ENCODE measurements at regions not wholly inside any gene's neighbourhood (a gene's known extent, or its start where the extent isn't known, plus 50 kb on each side); places are given as distances from the start of the nearest gene placed in this dataset.

DNA sequence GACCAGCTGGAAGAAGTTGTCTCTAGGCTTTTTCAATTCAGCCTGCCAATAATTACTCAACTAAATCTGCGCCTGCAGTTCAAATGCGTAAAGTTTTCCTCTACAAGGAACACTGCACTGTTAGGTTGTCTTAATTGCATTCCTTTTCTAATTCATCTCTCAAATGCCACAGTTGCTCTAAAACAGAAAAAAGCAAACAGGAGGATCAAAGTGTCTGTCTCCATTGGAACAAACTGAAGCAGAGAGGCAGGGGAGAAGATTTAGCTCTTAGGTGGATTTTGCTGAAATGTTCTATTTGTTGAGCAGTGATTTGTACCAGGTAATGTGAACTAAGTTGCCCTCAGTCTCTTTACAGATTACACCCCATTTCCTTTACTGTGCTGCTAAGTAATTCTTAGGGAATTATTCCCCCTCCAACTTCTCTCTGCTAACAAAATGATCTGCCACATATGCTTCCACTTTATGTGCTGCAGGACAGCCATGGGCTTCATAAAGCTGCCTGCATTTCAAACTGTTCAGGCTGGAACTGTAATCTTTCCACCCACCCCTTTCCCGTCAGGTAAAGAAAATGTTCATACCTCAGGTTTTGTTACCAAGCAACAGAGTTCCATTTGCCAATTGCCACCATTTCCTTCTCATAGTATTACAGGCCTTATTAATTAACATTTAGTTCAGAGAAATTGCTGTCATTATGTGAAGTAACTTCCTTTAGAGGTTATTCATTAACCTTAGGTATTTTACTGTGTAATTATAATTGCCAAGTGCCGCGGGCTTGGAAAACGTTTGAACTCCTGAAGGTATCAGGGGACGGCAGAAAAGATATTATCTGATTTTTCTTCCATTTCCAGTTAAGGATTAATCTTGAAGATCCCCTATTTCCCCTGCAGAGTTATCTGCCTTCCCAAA lies 149.3 kb downstream of the SPRY1 start:
- no peak for DNase-seq

DNA sequence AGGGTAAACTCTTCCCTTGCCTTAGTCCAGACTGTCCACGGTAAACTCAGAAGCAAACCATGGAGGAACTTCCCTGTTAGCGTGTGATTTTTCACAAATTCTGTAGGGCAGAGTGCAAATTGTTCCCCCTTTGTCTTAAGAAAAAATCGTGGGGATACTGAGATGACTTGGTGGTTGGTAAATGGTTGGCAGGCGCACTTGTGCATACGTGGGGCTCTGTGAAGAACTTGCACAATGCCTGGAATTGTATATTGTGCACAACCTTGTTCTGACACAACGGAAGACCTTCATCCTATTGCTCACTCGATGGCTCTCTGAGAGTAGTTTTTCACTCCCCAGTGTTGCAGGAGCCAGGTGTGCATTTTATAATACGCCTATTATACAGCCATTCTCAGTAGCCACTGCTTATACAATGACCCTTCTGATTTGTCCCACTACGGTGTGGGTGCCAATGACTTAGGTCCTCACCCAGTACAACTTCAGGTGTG lies 150.0 kb downstream of the SPRY1 start:
- no peak for DNase-seq

DNA sequence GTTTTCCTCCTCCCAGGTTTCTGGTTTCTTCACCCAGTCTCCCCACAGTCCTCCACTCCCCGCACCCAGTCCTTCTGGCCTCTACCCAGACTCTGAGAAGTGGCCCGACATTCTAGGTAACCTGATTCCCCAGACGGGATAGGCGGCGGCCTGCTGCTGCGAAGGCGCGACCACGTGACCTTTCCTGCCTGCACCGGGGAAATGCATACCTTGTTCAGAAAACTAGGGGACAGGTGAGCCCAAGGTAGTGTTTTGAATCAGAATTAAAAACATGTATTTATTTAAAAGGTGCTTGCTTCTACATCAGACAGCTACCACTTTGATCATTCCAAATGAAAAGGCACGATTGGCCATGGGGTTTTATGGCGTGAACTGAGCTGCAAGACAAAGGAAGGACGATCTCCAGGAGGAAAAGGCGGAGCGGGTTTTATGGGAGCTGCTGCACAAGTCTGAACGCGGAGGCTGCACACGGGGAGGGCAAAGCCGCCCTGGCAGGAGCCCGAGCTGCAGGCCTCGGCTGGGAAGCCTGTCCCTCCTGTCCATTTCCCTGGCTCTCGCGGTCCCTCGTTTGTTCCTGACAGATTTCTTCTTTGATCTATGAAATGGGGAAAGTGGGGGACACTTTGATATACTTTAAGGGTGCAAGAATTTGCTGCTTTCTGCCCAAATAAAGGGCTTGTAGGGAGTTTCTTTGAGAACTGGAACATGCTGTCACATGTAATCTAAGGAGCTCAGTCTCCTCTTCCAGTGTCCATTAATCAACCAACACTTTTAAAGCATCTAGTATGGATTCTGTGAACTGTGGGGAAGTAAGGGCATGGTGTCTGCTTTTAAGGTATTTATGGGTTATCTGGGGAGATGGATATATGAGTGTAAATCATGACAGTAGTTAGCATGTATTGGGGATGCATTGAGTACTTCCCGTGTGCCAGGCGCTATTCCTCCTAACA lies 150.9 kb downstream of the SPRY1 start:
- no peak for DNase-seq

DNA sequence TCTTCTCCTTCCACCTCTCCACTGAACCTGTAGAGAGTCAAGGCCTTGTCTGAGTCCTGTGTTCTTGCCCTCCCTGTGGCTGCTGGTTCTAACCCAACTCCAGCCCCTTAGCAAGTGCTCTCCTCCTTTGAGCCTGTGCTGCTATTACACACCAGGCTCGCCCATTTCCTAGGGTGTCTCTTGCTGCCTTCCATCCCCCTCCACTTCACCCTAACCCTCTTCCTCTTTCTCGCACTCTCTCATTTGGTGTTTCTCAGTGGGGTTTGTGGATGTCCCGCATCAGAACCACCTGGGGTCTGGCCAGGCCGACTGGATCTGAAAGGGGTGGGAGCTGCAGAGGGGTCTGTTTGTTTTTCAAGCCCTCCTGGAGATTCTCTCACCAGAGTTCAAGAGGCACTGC lies 156.7 kb downstream of the SPRY1 start:
- DNase-seq: no peak

DNA sequence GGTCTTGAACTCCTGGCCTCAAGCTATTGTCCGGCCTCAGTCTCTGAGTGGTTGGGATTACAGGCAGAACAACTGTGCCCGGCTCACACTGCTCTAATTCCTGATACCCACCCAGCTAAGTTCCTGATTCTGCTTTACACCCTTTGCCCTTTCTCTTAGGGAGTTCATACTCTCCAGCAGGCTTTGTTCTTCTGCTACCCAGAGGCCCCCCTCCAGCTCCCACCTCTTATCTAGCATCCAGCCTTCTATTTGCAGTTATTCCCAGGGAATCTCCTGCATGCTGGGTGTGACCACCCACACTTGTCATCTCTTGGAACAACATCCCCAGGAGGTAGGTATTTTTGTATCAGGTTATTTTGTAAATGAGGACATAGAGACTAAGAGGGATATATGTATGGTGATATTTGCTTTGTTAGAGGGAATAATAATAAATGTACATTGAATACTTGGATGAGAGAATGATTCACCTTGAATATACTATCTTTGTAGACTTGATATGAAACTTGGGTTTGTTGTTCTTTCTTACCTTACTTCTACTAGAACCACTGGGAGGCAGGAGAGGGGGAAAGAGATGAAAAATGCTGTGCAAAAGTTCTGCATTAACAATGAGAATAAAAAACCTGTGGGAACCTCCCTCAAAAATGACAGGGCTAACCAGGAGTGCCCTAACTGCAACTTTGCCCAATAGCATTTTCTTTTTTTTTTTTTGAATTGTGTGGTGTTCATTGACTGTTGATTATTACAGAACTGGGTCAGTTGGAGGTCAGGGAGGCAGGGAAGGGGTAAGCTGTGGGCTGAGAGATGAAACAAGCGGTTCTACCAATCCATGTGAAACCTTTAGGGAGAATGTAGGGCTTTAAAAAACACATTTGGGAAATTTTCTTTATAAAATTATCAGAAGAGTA lies 157.4 kb downstream of the SPRY1 start:
- no peak for DNase-seq

DNA sequence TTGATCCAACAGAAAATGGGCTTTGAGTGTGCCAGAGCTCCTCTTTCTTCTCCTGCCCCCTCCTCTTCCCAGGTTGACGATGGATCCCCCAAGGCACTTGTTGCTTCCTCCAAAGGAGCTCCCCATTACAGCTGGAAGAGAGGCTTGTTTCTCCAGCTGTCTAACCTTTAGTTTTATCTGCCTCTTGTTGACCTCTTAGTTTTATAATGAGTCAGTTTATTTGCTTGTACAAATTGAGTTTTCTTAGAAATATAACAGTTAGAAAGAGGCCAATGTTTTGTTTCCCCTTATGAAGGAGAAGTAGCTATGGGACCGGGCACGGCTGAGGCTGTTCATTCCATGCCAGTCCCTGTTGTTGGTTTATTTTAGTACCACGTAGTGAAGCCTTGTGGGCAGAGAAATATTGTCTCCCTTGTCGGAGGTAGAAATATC lies 158.2 kb downstream of the SPRY1 start:
- DNase-seq: no peak

DNA sequence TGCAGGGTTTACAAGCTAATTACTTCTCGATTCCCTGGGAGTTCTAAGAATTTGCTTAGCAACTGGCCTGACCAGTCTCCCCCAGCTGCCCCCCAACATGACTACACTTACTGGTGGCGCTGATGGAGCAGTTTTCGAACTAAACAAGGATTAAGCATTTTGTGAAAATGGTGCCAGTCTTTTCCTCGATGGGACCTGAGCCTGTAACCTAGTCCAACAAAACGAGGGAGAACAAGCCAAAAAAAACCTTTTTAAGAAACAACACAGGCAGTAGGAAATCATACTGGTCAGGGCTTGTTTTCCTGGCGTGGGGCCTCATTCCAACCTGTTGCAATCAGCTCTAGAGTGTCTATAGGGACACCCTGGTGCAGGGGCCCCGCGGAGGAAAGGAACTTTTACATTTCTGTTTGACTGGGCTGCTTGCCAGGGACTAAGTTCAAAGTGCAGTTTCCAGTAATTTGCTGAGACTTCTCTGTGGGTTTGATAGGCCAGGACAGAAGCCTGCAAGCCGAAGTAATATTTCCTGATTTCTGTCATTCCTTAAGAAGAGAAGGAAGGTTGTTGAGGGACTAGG lies 158.7 kb downstream of the SPRY1 start:
- DNase-seq: no peak

DNA sequence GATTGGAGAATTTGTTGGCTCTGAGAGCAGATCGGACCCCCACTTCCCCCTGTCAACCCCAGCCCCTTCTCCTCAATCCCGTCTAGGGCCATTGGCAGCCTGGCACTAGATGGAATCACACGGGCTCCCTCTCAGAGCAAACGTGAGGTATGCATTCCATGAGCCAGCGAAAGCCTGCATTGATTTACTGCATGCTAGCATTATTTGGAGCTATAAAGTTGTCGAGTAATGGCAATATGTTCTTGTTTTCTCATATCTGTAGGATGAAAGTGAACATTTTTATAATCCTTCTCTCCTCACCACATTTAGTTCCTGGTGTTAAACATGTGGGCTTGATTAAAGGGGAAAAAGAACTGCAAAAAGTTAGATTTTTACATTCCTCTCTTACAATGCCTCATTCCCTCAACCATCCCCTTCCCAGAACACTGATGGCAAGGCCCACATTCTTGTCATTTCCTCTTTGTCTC lies 159.2 kb downstream of the SPRY1 start:
- no peak for DNase-seq

DNA sequence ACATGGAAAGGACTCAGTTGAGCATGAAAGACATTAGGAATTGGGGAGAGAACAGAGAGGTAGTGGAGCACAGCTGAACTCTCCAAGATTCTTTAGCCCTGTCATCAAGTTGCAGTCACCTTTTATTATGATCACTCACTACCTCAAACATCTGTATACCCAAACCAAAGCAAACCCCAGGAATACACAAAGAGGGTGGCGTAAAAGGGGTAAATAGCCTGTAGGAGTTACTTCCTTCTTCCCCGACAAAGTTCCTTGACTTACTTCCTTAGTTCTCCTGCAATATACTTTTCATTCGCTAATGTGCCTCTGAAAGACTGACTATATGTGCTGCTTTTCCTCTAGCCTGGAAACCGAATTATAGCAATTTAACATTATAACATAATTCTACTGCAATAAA lies 159.9 kb downstream of the SPRY1 start:
- DNase-seq: no peak

DNA sequence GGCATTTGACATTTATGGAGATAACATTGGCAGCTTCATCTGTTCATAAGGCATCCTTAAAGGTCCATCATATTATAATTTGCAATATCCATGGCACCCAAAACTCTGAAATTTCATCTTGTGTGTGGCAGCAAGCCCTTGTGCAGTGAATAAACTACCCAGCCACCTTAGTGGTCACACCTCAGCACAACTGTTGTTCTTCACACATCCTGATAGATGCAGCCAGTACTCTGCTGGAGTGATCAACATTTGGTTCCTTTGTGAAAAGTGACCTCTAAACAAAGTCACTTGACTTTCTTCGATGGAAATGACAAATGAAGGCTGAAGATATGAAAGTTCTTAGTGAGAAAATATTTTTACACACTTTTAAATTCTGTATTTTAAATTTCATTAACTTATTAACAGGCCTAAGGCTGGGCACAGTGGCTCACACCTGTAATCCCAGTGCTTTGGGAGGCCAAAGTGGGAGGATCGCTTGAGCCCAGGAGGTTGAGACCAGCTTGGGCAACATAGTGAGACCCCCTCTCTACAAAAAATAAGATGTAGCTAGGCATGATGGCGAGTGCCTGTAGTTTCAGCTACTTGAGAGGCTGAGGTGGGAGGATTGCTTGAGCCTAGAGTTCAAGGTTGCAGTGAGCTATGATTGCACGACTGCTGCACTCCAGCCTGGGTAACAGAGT lies 161.4 kb downstream of the SPRY1 start:
- no peak for DNase-seq

DNA sequence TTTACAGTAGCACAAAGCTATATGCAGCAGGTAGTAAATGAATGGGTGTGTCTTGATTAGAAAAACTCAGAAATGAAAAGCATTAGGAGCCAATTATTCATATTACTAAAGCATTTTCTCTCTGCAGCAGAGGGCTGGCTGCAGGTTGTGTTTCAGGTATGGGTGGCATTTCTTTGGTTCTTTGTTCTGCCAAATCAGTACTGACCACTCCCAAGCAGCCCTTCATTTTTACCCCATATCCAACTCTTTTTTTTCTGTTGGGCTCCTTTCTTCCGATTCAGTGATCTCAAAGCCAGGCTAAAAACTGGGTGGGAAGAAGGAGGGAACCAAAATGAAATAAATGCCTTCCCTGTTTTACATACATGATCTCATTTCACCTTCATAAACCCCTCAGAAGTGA lies 162.3 kb downstream of the SPRY1 start:
- DNase-seq: no peak

DNA sequence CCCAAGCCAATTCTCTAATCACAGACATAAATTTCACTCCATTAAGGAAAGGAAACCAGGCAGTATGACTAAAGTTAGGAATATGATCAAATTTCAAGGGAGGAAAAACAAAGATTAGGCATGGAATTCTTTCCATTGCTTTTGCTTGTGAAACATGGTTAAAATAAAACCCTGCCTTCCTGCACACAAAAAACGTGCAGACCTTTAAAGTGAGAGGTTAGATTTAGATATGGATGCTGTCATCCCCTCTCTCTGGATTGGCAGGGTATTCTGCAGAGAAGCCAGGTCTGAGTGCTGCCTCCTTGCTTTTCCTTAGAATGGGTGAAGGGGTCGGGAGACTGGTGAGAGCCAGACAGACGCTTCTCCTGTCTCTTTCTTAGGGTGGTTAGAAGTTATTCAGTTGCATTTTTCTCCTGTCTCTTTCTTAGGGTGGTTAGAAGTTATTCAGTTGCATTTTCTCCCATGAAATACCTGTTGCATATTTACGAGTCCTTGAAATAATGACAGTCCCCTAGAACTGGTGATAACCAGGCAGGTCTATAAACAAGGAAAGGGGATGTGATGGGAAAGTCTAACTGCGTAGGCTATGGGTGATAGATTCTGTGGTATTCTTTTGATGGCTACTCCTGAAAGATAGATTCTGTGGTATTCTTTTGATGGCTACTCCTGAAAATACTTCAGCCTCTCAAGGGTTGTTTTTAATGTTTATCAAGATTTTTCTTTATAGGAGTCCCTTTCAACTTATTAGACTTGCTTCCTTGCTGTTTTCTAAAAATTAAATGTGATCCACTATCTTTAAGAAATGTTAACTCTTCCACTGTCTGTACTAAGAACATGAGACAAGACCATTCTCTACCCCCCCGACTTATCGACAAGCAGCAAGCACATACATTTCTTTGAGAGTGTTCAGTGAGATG lies 163.6 kb downstream of the SPRY1 start:
- no peak for DNase-seq

DNA sequence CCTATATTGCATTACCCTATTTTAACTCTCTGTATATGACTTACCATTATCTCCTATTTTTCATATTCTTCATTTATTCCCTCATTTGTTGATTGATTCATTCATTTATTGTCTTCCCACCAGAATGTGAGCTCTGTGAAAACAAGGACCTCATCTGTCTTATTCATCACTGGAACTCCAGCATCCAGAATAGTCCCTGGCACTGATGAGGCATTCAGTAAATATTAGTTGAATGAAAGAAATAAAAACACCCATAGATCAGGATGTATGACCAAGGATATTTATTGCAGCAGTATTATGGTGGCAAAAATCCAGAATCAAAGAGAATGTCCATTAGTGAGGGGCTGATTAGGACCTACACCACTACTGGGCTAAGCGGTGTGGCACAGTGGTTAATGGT lies 164.9 kb downstream of the SPRY1 start:
- DNase-seq: no peak

DNA sequence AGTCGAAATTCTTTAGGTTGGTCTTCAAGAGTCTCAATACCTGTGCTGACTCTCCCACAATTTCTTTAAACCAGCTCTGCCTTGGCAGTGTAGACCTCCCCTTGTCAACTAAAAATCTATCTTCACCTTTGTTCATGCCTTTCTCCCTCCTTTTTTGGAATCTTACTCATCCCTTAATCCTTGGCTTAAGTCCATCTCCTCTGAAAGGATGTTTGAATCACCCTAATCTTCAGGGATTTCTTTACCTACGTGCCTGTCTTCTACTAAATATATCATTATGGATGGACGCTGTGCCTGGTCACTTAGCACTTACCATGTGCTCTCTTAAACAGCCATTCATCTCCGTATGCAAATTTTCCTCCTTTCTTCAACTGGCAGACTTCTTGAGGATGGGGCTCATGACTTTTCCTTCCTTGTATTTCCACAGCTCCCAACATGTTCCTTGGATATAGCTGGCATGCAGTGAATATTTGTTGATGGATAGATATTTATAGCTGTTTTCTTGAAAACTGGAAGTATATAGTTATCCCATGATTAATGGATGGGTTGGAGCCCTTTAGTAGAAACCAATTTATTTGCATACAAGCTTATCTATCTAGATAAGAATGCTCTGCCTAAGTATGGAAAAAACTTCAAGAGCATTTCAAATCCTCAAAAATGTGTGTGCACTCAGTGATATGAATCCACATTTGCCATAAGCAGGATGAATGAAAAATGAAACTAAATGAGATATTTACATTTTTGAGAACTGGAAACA lies 166.6 kb downstream of the SPRY1 start:
- no peak for DNase-seq

DNA sequence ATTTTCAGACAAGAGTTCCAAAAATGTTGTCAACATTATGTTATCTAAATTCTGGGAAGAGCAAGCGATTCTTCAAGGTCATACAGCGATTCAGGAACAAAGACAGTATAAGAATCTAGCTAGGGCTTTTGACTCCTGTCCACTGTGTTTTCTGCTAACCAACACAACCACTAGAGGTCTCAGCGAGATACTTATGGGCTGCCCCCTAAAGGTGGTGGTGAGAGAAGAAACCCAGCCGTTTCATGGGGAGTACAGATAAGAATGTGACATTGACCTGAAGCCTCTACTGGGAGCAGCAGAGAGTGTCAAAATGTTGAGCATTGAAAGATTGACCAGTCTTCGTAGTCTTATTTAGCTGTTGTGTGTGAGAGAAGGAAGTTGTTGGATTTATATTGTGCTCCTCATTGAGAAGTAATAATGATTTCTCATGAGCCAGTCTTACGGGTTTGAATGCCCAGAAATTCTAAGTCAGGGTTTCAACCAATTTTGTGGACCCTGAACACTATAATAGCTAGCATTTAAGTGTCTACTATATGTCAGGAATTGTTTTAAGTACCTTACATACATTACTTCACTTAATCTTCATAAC lies 168.3 kb downstream of the SPRY1 start:
- peak; percentile 29 for DNase-seq

DNA sequence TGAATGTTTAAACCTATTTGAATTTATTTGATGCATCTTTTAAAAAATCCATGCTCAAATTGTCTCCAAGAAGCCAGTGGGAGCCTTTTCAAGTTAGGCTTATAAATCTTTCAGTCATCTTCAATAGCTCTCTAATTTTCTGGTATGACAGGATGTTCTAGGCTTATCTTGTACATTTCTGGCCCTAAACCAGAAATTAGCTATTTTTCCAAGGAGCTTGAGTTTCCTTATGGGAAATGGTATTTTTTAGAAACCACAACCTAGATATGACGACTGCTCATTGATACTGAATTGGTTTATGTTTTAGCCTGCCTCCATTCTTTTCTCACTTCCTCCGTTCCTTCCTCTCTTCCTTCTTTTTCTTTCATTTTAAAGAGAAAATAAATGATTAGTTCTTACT lies 172.3 kb downstream of the SPRY1 start:
- DNase-seq: no peak

DNA sequence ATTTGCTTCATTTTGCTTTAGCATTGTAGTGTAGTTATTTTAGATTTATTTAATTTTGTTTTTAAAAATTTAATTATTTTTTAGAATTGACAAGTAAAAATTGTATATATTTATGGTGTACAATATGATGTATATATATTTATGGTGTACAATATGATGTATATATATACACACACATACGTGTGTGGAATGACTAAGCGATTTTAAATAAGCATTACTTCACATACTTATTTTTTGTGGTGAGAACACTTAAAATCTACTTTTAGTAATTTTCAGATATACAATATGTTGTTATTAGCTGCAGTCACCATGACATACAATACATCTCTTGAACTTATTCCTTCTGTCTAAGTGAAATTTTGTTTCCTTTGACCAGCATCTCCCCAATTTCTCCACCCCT lies 172.9 kb downstream of the SPRY1 start:
- DNase-seq: no peak

DNA sequence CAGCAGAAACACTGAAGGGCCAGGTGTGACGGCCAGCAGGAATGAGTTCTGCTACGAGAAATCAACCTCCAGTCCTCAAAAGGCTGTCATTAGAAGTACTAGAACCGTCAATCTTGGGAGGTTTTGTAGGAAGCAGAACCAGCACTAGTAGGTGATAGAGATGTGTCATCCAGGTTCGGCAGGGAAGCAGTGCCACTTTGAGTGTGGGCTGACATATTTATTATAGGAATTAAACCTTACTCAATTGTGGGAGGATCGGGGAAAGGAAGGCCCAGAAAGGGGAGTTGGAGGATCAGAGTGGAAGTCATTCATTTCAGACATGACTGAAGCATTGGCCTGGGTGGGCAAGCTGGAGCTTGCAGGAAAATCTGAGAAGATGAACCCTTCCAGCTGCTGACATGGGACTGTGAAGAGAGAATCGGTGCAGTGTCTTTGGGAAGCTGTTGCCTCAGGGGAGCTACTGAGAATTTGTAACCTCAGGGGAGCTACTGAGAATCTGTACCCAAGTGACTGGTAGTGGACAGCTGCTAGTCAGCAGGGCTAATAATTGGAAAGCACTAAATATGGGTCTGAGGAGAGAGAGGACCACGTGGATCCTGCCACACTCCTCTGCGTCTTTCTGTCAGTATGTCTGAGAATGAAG lies 177.4 kb downstream of the SPRY1 start:
- no peak for DNase-seq

DNA sequence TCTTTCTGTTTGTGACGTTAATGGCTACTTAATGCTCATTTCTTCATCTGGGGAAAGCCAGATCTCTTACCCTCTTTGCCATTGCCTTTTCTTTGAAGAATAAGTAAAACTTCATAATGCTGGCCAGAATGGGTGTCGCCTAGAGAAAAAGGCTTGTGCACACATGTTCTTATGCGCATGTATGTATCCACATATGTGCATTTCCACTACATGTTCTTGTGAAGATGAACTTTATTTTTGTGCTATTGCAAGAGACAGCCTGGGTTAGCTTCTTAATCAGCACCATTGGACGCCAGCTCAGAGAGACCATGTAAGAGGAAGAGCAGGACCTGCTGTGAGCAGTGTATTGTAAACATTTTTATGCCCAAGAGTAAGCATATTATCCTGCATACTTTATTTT lies 178.7 kb downstream of the SPRY1 start:
- no peak for DNase-seq
